Lower leg skin (tissue), 4 donors: ENCODE measurements at regions not wholly inside any gene's neighbourhood (a gene's known extent, or its start where the extent isn't known, plus 50 kb on each side); places are given as distances from the start of the nearest gene placed in this dataset.

Experiments used
- DNase-seq, 2 donors: peaks; one replicate each; pipeline ENCODE4 v3.0.0-alpha.2; 2019; ENCODE audit warnings: low spot score in 2 of 2
- H3K4me3 ChIP-seq: fragments of 200-600 bp; sonication (generic); 2 replicates; pipeline ENCODE4 v1.5.1; 2017; ENCODE audit warnings: mild to moderate bottlenecking, low read depth; ENCODE audit not compliant: poor library complexity, severe bottlenecking
- POLR2A ChIP-seq, 2 donors: fragments of 450-650 bp; IDR thresholded peaks; one replicate each; pipeline ENCODE4 v1.6.1; 2016 to 2017; ENCODE audit warnings: antibody characterized with exemption in 2 of 2, mild to moderate bottlenecking in 1 of 2, moderate library complexity in 1 of 2
- WGBS, 2 donors: methylation state at CpG; one replicate each; pipeline ENCODE4 v1.1.5; 2018; 5-methylcytosine and 5-hydroxymethylcytosine counted together
- intact Hi-C: fragments of 100-400 bp; cut with DNase I; formaldehyde crosslinking; loops from one replicate; pipeline ENCODE4 v1.15.0; 2023; ENCODE audit warnings: low total_unique reads
- TF ChIP-seq, protein P1 (sequence below), 3 donors: fragments of 450-650 bp; IDR thresholded peaks; one replicate each; pipeline ENCODE4 v1.5.1; 2016; ENCODE audit warnings: antibody characterized with exemption in 3 of 3, mild to moderate bottlenecking in 3 of 3, moderate library complexity in 2 of 3

DNA sequence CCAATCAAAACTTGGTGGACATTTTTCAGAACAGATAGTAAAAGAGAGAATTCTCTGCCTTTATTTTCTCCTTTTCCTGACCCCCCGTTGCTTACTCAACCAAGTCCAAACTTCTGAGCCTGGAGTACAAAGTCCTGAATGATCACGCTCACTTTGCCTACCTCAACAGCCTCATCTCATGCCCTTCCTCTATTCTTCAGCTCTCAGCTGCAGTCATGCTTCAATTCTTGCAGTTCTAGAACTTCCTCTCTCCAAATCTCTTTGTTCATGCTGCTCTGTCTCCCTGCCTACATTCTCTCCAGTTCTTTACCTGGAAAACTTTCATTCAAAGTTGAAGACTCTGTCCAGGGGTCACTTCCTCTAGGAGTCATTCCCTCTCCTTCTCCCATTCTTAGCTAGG lies 398.5 kb upstream of the SLC24A2 start:
- no peak overlapping the region for H3K4me3 ChIP-seq
- 64 to 71% methylated on average over 2 of the region's 2 CpGs for WGBS, 2 donors
- intact Hi-C loops = no loop called here
- TF ChIP-seq POLR2A (IDR thresholded peaks at IDR 0.05) = no peak
- TF ChIP-seq, protein P1, sequence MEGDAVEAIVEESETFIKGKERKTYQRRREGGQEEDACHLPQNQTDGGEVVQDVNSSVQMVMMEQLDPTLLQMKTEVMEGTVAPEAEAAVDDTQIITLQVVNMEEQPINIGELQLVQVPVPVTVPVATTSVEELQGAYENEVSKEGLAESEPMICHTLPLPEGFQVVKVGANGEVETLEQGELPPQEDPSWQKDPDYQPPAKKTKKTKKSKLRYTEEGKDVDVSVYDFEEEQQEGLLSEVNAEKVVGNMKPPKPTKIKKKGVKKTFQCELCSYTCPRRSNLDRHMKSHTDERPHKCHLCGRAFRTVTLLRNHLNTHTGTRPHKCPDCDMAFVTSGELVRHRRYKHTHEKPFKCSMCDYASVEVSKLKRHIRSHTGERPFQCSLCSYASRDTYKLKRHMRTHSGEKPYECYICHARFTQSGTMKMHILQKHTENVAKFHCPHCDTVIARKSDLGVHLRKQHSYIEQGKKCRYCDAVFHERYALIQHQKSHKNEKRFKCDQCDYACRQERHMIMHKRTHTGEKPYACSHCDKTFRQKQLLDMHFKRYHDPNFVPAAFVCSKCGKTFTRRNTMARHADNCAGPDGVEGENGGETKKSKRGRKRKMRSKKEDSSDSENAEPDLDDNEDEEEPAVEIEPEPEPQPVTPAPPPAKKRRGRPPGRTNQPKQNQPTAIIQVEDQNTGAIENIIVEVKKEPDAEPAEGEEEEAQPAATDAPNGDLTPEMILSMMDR (IDR thresholded peaks at IDR 0.05) = no peak
- DNase-seq = no peak

DNA sequence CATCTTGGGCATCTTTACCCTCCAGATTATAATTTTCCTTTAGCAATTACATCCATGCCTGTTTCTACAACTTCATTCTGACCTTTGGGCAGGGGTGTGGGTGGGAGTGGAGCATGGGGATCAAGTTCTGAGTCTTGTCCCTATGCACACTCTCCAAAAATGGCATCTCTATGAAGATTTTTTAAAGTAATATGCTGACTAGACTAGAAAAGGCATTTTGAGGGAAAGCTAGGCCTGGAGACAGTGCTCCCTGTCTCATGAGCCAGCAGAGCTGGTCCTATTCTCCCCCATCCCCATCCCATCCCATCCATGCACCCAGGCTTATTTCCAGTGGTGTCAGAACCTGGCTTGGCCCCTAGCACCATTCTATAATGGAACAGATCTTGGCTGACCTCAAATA lies 398.0 kb upstream of the SLC24A2 start:
- TF ChIP-seq POLR2A (IDR thresholded peaks at IDR 0.05) = no peak
- TF ChIP-seq, protein P1 (IDR thresholded peaks at IDR 0.05) = no peak
- no peak overlapping the region for H3K4me3 ChIP-seq
- intact Hi-C loops = no loop called here
- no peak for DNase-seq

DNA sequence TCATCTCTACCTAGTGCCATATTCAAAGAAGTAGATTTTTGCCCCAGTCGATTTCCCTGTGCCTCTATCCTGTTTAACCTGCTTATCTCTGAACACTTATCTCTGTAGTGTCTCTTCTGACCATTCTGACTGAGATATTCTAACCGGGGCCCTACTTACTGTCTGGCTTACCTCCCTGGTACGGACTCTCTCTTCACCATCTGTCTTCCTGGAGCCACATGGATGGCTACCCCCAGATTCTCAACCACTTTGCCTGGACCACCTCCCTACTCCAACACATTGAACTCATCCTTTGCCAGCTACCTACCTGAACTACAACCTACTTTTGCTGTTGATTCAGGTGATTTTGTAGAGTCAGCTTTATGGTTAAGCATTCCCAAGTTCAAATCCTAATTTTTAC lies 397.4 kb upstream of the SLC24A2 start:
- no peak overlapping the region for H3K4me3 ChIP-seq
- intact Hi-C loops = no loop called here
- WGBS, 2 donors = 87 to 91% methylated on average over 3 of the region's 3 CpGs
- TF ChIP-seq POLR2A (IDR thresholded peaks at IDR 0.05) = no peak
- TF ChIP-seq, protein P1 (IDR thresholded peaks at IDR 0.05) = no peak
- DNase-seq = no peak

DNA sequence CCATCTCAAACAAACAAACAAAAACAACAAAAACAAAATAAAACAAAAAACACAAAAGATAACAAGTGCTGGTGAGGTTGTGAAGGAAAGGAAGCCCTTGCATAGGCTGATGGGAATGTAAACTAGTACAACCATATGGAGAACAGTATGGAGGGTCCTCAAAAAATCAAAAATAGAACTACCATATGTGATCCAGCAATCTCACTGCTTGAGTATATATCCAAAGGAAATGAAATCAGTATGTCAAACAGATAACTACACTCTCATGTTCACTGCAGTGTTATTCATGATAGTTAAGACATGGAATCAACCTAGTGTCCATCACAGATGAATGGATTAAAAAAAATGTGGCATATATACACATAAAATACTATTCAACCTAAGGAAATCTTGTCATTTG lies 395.7 kb upstream of the SLC24A2 start:
- no peak overlapping the region for H3K4me3 ChIP-seq
- no peak for DNase-seq
- intact Hi-C loops = no loop called here
- TF ChIP-seq, protein P1 (IDR thresholded peaks at IDR 0.05) = no peak
- TF ChIP-seq POLR2A (IDR thresholded peaks at IDR 0.05) = no peak

DNA sequence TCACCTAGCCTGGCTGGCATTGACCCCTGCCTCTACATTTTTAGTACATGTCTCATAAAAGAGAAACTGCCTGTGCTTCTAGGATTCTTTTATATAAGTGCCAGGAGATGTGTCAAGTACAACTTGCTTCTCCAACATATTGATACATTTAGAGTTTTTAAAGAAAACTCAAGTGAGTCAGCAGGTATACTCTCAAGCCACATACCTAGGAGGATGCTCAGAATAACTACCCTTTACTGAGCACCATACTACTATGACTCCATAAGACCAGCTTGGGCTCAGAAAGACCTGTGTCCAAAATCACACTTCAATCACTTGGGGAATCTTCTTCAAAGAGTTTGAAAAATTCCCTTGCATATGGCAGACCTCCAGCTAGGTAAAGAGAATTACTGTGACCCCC lies 389.8 kb upstream of the SLC24A2 start:
- intact Hi-C loops = no loop called here
- no peak for TF ChIP-seq POLR2A (IDR thresholded peaks at IDR 0.05)
- TF ChIP-seq, protein P1 (IDR thresholded peaks at IDR 0.05) = no peak
- no peak for DNase-seq
- H3K4me3 ChIP-seq = no peak overlapping the region

DNA sequence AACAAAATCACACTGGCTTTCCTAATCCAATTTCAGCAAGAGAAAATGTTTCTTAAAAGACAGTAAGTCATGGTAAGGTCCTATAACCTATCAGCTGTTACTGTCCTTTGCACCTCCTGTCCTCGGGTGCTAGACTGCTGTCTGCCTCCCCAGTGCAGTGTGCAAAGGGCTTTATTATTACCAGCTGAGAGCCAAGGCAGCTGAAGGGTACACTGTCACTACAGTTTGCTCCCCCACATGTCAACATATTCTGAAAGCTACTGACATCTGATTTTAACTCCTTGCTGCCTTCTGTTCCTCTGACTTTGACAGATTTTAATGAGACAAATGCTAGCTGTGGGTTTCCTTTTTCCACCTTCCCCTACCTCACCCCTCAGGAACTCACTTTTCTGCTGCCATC lies 389.4 kb upstream of the SLC24A2 start:
- WGBS, 2 donors = 33% methylated on average over 1 of the region's 1 CpG
- intact Hi-C loops = no loop called here
- TF ChIP-seq, protein P1 (IDR thresholded peaks at IDR 0.05) = no peak
- no peak for TF ChIP-seq POLR2A (IDR thresholded peaks at IDR 0.05)
- DNase-seq = no peak
- no peak overlapping the region for H3K4me3 ChIP-seq
